Transverse colon (tissue), 4 donors: ENCODE measurements at regions not wholly inside any gene's neighbourhood (a gene's known extent, or its start where the extent isn't known, plus 50 kb on each side); places are given as distances from the start of the nearest gene placed in this dataset.

ENCODE experiments used
- DNase-seq: peaks from one replicate; pipeline ENCODE4 v3.0.0-alpha.2; 2019
- H3K27ac ChIP-seq, 4 donors: fragments of 200-600 bp; sonication (generic); 2 replicates each; pipeline ENCODE4 v1.5.1; 2016 to 2018; ENCODE audit warnings: inconsistent platforms in 4 of 4
- H3K27me3 ChIP-seq: fragments of 200-600 bp; sonication (generic); 2 replicates; pipeline ENCODE4 v1.5.1; 2017; ENCODE audit warnings: inconsistent platforms
- H3K36me3 ChIP-seq, 4 donors: fragments of 200-600 bp; sonication (generic); 2 replicates each; pipeline ENCODE4 v1.5.1; 2017 to 2019; ENCODE audit warnings: inconsistent platforms in 4 of 4
- H3K4me1 ChIP-seq, 4 donors: fragments of 200-600 bp; sonication (generic); 2 replicates each; pipeline ENCODE4 v1.5.1; 2017 to 2020; ENCODE audit warnings: inconsistent platforms in 4 of 4
- H3K4me3 ChIP-seq, 4 donors: fragments of 200-600 bp; sonication (generic); 1 replicate in 1 of 4; 2 replicates in 3 of 4; pipeline versions ENCODE4 v1.5.1 to v1.6.1; 2017 to 2019; ENCODE audit warnings: inconsistent platforms in 4 of 4
- H3K9me3 ChIP-seq, 2 donors: fragments of 200-600 bp; sonication (generic); 2 replicates each; pipeline ENCODE4 v1.5.1; 2017 to 2019; ENCODE audit warnings: inconsistent platforms in 2 of 2
- EP300 ChIP-seq: sonication (generic); formaldehyde crosslinking; IDR thresholded peaks from one replicate; pipeline ENCODE4 v1.6.1; 2017; ENCODE audit warnings: antibody characterized with exemption, low read depth
- POLR2A ChIP-seq: fragments of 450-650 bp; IDR thresholded peaks from one replicate; pipeline ENCODE4 v1.6.1; 2016; ENCODE audit warnings: antibody characterized with exemption, mild to moderate bottlenecking, moderate library complexity
- POLR2AphosphoS5 ChIP-seq, 3 donors: sonication (generic); formaldehyde crosslinking; IDR thresholded peaks; one replicate each; pipeline ENCODE4 v1.6.1; 2016; ENCODE audit warnings: antibody characterized with exemption in 3 of 3
- WGBS, 2 donors: methylation state at CpG; one replicate each; pipeline ENCODE4 v1.1.5; 2018; ENCODE audit warnings: low coverage in 1 of 2; 5-methylcytosine and 5-hydroxymethylcytosine counted together
- in situ Hi-C, 4 donors: fragments of 200-750 bp; cut with MboI; loops; one replicate each; pipeline versions ENCODE4 v1.15.0 to v1.15.1; 2017; ENCODE audit warnings: low sequenced_read_pairs in 3 of 4, low pct_ligation_motif_present in 1 of 4, low pct_unique_long_range_greater_than_20kb in 1 of 4
- intact Hi-C: fragments of 100-400 bp; cut with DNase I; formaldehyde crosslinking; loops from one replicate; pipeline ENCODE4 v1.15.1; 2023; ENCODE audit warnings: low total_unique reads
- TF ChIP-seq, protein P1 (sequence below), 5 experiments: fragments of 200-600 bp in 3 of 5; fragments of 450-650 bp in 2 of 5; sonication (generic) in 3 of 5; IDR thresholded peaks; 1 replicate in 2 of 5; 2 replicates in 3 of 5; pipeline ENCODE4 v1.5.1; 2016 to 2017; ENCODE audit warnings: antibody characterized with exemption in 5 of 5, inconsistent platforms in 3 of 5, mild to moderate bottlenecking in 2 of 5, moderate library complexity in 1 of 5

DNA sequence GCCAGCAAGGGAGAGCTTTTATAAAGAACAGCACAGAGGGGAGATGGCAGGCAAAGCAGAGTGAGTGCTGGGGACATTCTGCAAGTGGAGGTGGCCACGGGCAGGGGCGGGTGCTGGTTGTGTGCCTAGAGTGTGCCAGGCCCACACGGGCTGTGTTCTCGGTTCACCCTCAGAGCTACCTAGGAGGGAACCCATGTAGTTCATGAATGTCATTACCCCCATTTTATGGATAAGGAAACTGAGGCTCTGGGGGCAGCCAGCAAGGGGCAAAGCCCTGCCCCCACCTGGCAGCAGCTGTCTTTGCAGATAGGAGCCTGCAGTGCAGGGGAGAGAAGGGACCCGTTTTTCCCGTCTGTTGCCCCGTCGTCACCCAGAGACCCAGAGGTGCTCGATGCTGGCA lies 85.2 kb upstream of the NCOR2 start:
- intact Hi-C loops, result no loop called here
- no peak for DNase-seq
- TF ChIP-seq POLR2AphosphoS5 (IDR thresholded peaks at IDR 0.05), result no peak
- no peak for TF ChIP-seq EP300
- TF ChIP-seq POLR2A, result no peak
- TF ChIP-seq, protein P1, sequence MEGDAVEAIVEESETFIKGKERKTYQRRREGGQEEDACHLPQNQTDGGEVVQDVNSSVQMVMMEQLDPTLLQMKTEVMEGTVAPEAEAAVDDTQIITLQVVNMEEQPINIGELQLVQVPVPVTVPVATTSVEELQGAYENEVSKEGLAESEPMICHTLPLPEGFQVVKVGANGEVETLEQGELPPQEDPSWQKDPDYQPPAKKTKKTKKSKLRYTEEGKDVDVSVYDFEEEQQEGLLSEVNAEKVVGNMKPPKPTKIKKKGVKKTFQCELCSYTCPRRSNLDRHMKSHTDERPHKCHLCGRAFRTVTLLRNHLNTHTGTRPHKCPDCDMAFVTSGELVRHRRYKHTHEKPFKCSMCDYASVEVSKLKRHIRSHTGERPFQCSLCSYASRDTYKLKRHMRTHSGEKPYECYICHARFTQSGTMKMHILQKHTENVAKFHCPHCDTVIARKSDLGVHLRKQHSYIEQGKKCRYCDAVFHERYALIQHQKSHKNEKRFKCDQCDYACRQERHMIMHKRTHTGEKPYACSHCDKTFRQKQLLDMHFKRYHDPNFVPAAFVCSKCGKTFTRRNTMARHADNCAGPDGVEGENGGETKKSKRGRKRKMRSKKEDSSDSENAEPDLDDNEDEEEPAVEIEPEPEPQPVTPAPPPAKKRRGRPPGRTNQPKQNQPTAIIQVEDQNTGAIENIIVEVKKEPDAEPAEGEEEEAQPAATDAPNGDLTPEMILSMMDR (IDR thresholded peaks at IDR 0.05), result no peak
- WGBS, 2 donors, result 93% methylated on average over 9 of the region's 9 CpGs; no CpG with 5 or more reads in 1 of the 2 donors
- peaks cover 0 to 22% (median 10%) of the 10 kb centered on the region in 4 donors for H3K4me1 ChIP-seq
- no peaks in the 10 kb centered on the region for H3K27me3 ChIP-seq
- peak overlapping the region in 1 of 4 donors; percentile 17 for H3K27ac ChIP-seq
- no peak overlapping the region for H3K4me3 ChIP-seq
- peaks cover 0 to 5% of the 10 kb centered on the region in 2 donors for H3K9me3 ChIP-seq
- in situ Hi-C loops, result no loop called here
- no peaks in the 10 kb centered on the region for H3K36me3 ChIP-seq

DNA sequence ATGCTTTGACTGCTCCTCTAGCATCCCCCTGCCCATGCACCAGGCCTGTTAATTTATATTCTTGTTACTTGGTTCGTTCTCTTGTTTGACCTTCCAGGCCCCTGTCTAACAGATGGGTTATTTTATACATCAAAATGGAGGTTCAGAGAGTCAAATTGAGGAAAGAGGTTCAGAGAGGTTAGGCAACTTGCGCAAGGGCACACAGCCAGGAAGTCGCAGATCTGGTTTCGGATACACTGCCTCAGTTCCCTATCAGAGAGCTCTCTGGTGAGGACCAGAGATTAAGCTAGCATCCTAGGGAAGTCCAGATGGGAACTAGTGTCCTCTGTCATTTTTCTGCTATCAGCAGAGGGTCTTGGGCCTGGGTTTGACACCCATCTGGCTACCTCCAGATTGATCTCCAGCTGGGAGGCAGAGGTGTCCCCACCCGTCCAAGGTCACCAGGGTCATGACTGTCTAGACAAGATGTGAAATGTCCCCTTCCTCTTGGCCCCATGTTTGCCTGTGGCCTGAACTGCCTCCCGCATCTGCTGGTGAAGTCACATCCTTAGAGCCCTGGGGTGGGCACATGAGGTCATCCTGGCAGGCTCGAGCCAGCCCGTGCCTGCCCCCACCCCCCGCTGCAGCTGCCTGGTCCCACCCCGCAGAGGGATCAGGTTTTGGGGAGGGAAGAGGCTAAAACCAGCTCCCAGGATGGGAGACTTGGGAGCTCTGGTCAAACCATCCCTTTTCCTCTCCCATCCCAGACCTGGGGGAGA lies 84.3 kb upstream of the NCOR2 start:
- intact Hi-C loops (no loop called here), in situ Hi-C loops (no loop called here)
- H3K4me3 ChIP-seq, result no peak overlapping the region
- no peaks in the 10 kb centered on the region for H3K27me3 ChIP-seq
- peaks cover 0 to 22% (median 10%) of the 10 kb centered on the region in 4 donors for H3K4me1 ChIP-seq
- no peak overlapping the region for H3K27ac ChIP-seq
- 65% methylated on average over 10 of the region's 10 CpGs; no CpG with 5 or more reads in 1 of the 2 donors for whole genome bisulfite sequencing, 2 donors
- TF ChIP-seq POLR2AphosphoS5 (IDR thresholded peaks at IDR 0.05), result no peak
- no peak for TF ChIP-seq EP300
- TF ChIP-seq, protein P1 (IDR thresholded peaks at IDR 0.05), result no peak
- no peak for TF ChIP-seq POLR2A
- H3K9me3 ChIP-seq, result peaks cover 0 to 5% of the 10 kb centered on the region in 2 donors
- no peaks in the 10 kb centered on the region for H3K36me3 ChIP-seq
- DNase-seq, result no peak

DNA sequence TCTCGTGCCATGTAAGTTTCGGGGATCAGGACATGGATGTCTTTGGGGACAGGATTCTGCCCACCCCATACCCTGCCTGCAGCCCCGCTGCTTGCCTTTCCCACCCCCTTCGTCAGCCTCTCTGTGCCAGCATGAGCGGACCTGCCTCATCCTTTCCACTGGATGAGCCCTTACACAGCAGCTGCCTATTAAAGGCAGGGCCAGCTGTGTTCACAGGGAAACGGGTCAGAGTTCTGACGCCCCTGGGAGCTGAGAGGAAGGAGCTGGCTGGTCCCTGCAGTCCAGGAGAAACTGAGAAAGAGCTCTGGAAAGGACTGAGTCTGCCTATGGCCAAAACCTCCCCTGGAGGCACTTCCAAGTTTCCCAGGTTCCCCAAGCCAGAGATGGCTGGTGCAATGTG lies 83.5 kb upstream of the NCOR2 start:
- Histone ChIP-seq H3K27me3 (no peaks in the 10 kb centered on the region), H3K4me1 (peaks cover 0 to 19% (median 10%) of the 10 kb centered on the region in 4 donors), H3K4me3 (no peak overlapping the region), H3K27ac (no peak overlapping the region), H3K36me3 (no peaks in the 10 kb centered on the region), H3K9me3 (peaks cover 0 to 5% of the 10 kb centered on the region in 2 donors)
- no peak for TF ChIP-seq POLR2A
- TF ChIP-seq EP300, result no peak
- TF ChIP-seq, protein P1 (IDR thresholded peaks at IDR 0.05), result no peak
- no peak for TF ChIP-seq POLR2AphosphoS5 (IDR thresholded peaks at IDR 0.05)
- DNase-seq, result no peak
- 30 to 74% methylated on average over 2 to 7 of the region's 7 CpGs for WGBS, 2 donors
- intact Hi-C loops, result no loop called here
- in situ Hi-C loops, result no loop called here

DNA sequence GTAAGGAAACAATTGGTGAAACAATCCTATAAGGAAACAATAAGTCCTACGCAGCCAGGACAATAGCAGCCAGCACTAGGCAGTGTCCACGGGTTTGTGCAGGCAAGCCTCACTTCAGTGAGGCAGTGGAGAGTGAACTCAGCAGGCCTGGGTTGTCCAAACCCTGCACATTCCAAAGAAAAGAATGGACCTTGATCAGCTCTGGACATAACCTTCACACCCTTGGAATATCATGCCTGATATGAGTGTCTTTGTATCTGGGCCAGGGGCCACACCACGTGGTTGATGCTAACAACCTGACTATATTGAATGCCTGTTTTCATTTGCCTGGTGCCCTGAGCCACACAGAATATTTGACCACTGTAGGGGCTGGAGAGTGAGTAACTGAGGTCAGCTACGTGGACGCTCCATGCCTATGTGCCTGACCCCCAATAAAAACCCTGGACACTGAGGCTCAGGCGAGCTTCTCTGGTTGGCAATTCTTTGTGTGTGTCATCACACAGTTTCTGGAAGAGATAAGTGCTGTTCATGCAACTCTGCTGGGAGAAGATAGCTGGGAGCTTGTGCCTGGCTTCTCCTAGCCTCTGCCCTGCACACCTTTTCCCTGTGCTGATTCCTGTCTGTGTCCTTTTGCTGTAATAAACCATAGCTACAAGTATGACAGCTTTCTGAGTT lies 81.4 kb upstream of the NCOR2 start:
- H3K4me3 ChIP-seq, result no peak overlapping the region
- WGBS, 2 donors, result 72% methylated on average over 6 of the region's 6 CpGs; no CpG with 5 or more reads in 1 of the 2 donors
- peaks cover 0 to 3% (median 1%) of the 10 kb centered on the region in 4 donors for H3K4me1 ChIP-seq
- H3K27ac ChIP-seq, result no peak overlapping the region
- peaks cover 0 to 5% of the 10 kb centered on the region in 2 donors for H3K9me3 ChIP-seq
- TF ChIP-seq POLR2A (no peak), POLR2AphosphoS5 (IDR thresholded peaks at IDR 0.05) (no peak)
- TF ChIP-seq, protein P1 (IDR thresholded peaks at IDR 0.05), result no peak
- H3K36me3 ChIP-seq, result no peaks in the 10 kb centered on the region
- no peak for DNase-seq
- in situ Hi-C loops (no loop called here), intact Hi-C loops (no loop called here)
- no peaks in the 10 kb centered on the region for H3K27me3 ChIP-seq
